ENCODE measurements at regions not wholly inside any gene's neighbourhood (a gene's known extent, or its start where the extent isn't known, plus 50 kb on each side); places are given as distances from the start of the nearest gene placed in this dataset.

- TF ChIP-seq CTCF (conservative IDR thresholded peaks at IDR 0.05; ENCODE audit: low read depth, low read length) (0 out of 2 replicates have a peak, but pooled peaks have one; percentile 15), EZH2 (IDR thresholded peaks at IDR 0.05; ENCODE audit: borderline replicate concordance, low read depth, low read length, poor library complexity, severe bottlenecking) (no peak)
These were observed 56.1 kb upstream of the ELN start for GRCh38 chr7:73971704-73972341.

Measured in A673 (cell line).